Activated T-helper 17 cell treated with anti-CD3 and anti-CD28 coated beads, Interleukin-2, amount 50 U/mL, for 72 hours (primary cell): ENCODE measurements at regions not wholly inside any gene's neighbourhood (a gene's known extent, or its start where the extent isn't known, plus 50 kb on each side); places are given as distances from the start of the nearest gene placed in this dataset.

ENCODE experiments used
- ATAC-seq: fragments of 150-1000 bp; cut with Tn5 transposase; replicated peaks from 2 replicates; pipeline ENCODE4 v1.10.0; 2021; ENCODE audit warnings: mild to moderate bottlenecking, moderate library complexity
- H3K27ac Mint-ChIP-seq: one replicate; pipeline ENCODE4 v1.8.0; 2022; ENCODE audit warnings: mixed read lengths
- H3K27me3 Mint-ChIP-seq: one replicate; pipeline ENCODE4 v1.8.0; 2022; ENCODE audit warnings: mixed read lengths
- H3K36me3 Mint-ChIP-seq: one replicate; pipeline ENCODE4 v1.8.0; 2022; ENCODE audit warnings: low read depth, mild to moderate bottlenecking, mixed read lengths
- H3K4me1 Mint-ChIP-seq: one replicate; pipeline ENCODE4 v1.8.0; 2022; ENCODE audit warnings: mixed read lengths
- H3K4me3 Mint-ChIP-seq: one replicate; pipeline ENCODE4 v1.8.0; 2022; ENCODE audit warnings: mild to moderate bottlenecking, mixed read lengths
- H3K9me3 Mint-ChIP-seq: one replicate; pipeline ENCODE4 v1.8.0; 2022; ENCODE audit warnings: mixed read lengths

DNA sequence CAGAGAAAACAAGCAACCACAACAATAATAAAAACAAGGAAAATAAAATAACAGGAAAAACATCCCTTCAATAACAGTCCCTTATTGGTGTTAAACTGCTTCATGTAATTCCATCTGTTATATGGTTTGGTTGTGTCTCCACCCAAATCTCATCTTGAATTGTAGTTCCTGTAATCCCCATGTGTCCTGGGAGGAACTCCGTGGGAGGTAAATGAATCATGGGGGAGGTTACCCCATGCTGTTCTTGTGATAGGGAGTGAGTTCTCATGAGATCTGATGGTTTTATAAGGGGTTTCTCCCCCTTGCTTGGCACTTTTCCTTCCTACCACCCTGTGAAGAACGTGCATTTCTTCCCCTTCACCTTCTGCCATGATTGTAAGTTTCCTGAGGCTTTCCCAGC, 369.8 kb downstream of the TMEM232 start:
- Mint-ChIP-seq H3K36me3 (no peaks in the 10 kb centered on the region), H3K27me3 (no peaks in the 10 kb centered on the region), H3K27ac (no peak overlapping the region), H3K4me1 (no peaks in the 10 kb centered on the region), H3K9me3 (no peaks in the 10 kb centered on the region), H3K4me3 (no peak overlapping the region)
- no peak for ATAC-seq

DNA sequence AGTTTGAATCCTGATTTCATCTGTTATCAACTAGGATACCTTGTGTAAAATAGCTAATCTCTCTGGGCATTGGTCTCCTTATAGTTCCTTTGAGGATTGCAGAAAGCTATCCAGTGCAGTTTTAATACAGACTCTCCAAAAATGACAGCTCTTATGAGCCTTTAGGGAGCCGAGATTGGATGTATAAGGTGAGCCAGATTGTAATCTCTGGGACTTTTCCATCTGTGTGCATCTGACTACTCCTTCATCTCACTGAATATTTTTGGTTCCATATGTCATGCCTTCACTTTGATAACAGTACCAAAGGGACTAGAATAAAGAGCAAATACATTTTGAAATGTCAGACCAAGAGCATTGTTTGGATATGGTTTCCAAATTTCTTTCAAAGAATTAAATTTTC, 367.2 kb downstream of the TMEM232 start:
- no peaks in the 10 kb centered on the region for H3K36me3 Mint-ChIP-seq
- no peak overlapping the region for H3K27ac Mint-ChIP-seq
- no peak overlapping the region for H3K4me3 Mint-ChIP-seq
- no peak for ATAC-seq
- H3K27me3 Mint-ChIP-seq = no peaks in the 10 kb centered on the region
- H3K9me3 Mint-ChIP-seq = no peaks in the 10 kb centered on the region
- no peaks in the 10 kb centered on the region for H3K4me1 Mint-ChIP-seq

DNA sequence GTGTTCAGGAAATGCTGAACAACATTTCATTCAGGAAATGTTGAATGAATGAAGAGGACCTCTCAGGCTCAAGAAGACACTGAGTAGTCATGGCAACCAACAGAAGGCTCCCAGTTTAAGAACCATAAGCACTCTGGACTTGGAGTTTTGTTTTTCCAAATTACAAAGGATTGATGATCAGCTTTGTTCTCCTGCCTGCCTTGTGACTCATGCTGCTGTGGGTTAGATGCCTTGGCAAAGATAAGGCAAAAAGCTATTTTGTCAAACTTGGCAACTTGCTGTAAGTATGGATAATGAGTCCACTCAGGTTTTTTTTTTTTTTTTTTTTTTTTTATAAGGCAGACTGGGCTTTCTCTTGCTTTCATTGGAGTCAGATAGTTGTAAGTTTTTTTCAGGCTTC, 365.0 kb downstream of the TMEM232 start:
- no peaks in the 10 kb centered on the region for H3K36me3 Mint-ChIP-seq
- H3K4me3 Mint-ChIP-seq = no peak overlapping the region
- no peaks in the 10 kb centered on the region for H3K4me1 Mint-ChIP-seq
- H3K9me3 Mint-ChIP-seq = no peaks in the 10 kb centered on the region
- no peak for ATAC-seq
- H3K27me3 Mint-ChIP-seq = no peaks in the 10 kb centered on the region
- no peak overlapping the region for H3K27ac Mint-ChIP-seq

DNA sequence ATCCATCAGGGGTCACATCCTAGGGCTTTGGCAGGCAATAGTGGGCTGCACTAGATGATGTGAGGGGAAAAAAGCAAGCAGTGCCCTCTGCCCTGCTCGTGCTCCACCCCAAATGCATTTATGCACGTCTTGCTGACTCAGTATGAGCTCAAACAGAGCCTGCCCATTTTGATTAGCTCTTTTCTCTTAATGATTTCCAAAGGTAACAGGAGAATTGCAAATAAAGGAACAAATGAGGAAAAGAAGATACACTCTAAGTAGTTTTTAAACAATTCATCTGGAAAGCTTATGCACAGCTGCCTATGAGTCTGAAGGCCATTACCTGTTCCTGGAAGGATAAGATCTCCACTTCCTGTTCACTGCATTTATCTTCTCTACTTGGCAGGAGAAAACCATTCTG, 364.2 kb downstream of the TMEM232 start:
- Mint-ChIP-seq H3K27me3 (no peaks in the 10 kb centered on the region), H3K4me3 (no peak overlapping the region), H3K27ac (no peak overlapping the region), H3K36me3 (no peaks in the 10 kb centered on the region), H3K9me3 (no peaks in the 10 kb centered on the region), H3K4me1 (no peaks in the 10 kb centered on the region)
- ATAC-seq = no peak

DNA sequence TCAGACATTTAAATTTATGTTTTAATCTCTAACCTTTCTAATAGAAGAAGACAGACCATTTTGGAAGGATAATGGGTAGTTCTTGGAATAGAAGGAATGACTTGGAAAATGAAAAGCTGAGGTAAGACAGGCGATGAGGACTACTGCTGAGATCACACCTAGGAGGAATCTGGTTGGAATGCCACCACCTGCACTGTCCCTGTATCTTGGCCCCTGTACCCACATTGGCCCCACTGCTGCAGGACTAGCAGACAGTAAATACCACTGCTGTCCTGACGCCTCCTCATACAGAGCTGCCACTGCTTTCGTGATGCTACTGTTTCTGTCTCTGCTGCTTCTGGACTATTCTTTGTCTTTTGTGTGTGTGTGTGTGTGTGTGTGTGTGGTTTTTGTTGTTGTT, 359.8 kb downstream of the TMEM232 start:
- no peaks in the 10 kb centered on the region for H3K36me3 Mint-ChIP-seq

More for the DNA sequence above, 359.8 kb downstream of the TMEM232 start:
- Mint-ChIP-seq H3K27me3 (no peaks in the 10 kb centered on the region), H3K4me3 (no peak overlapping the region), H3K4me1 (no peaks in the 10 kb centered on the region), H3K27ac (no peak overlapping the region), H3K9me3 (no peaks in the 10 kb centered on the region)
- ATAC-seq = no peak
